Liver (tissue), 7 donors: ENCODE measurements at regions not wholly inside any gene's neighbourhood (a gene's known extent, or its start where the extent isn't known, plus 50 kb on each side); places are given as distances from the start of the nearest gene placed in this dataset.

Experiments used
- DNase-seq: peaks from one replicate; pipeline ENCODE4 v3.0.0-alpha.2; 2017; ENCODE audit warnings: low spot score
- H3K27ac ChIP-seq, 2 donors: one replicate each; pipeline ENCODE4 v1.7.0; 2013; ENCODE audit warnings: inconsistent platforms in 2 of 2, low read length in 2 of 2, control low read depth in 1 of 2, low read depth in 1 of 2, mild to moderate bottlenecking in 1 of 2
- H3K27me3 ChIP-seq, 4 donors: one replicate each; pipeline versions ENCODE4 v1.6.1 to v1.7.0; 2013; ENCODE audit warnings: low read length in 3 of 4, inconsistent platforms in 1 of 4, mild to moderate bottlenecking in 1 of 4, moderate library complexity in 1 of 4; ENCODE audit not compliant: control insufficient read depth in 4 of 4, insufficient read depth in 4 of 4
- H3K36me3 ChIP-seq, 4 donors: one replicate each; pipeline versions ENCODE4 v1.6.1 to v1.7.0; 2013; ENCODE audit warnings: low read length in 3 of 4, mild to moderate bottlenecking in 3 of 4, low read depth in 1 of 4, moderate library complexity in 1 of 4; ENCODE audit not compliant: control insufficient read depth in 4 of 4, insufficient read depth in 3 of 4
- H3K4me1 ChIP-seq, 4 donors: one replicate each; pipeline versions ENCODE4 v1.6.1 to v1.7.0; 2013; ENCODE audit warnings: low read length in 3 of 4, mild to moderate bottlenecking in 3 of 4, moderate library complexity in 1 of 4; ENCODE audit not compliant: control insufficient read depth in 4 of 4, insufficient read depth in 4 of 4
- H3K4me3 ChIP-seq, 3 donors: one replicate each; pipeline versions ENCODE4 v1.6.1 to v1.7.0; 2013; ENCODE audit warnings: low read length in 3 of 3, control low read depth in 1 of 3, low read depth in 1 of 3, mild to moderate bottlenecking in 1 of 3
- H3K9ac ChIP-seq, 2 donors: one replicate each; pipeline ENCODE4 v1.7.0; 2013; ENCODE audit warnings: low read length in 2 of 2, mild to moderate bottlenecking in 2 of 2, moderate library complexity in 2 of 2, control low read depth in 1 of 2, low read depth in 1 of 2
- H3K9me3 ChIP-seq, 4 donors: one replicate each; pipeline versions ENCODE4 v1.6.1 to v1.7.0; 2013; ENCODE audit warnings: low read length in 3 of 4; ENCODE audit not compliant: control insufficient read depth in 4 of 4
- EGR1 ChIP-seq, 2 donors: IDR thresholded peaks; 2 replicates each; pipeline ENCODE4 v1.6.1; 2016 to 2018; ENCODE audit warnings: antibody characterized with exemption in 2 of 2, low read depth in 2 of 2
- FOXA1 ChIP-seq: IDR thresholded peaks from 2 replicates; pipeline ENCODE4 v1.6.1; 2016; ENCODE audit warnings: antibody characterized with exemption
- FOXA2 ChIP-seq: IDR thresholded peaks from 2 replicates; pipeline ENCODE4 v1.6.1; 2016; ENCODE audit warnings: antibody characterized with exemption
- GABPA ChIP-seq, 2 donors: IDR thresholded peaks in 1 of 2; conservative IDR thresholded peaks in 1 of 2; 2 replicates each; pipeline ENCODE4 v1.6.1; 2016; ENCODE audit warnings: antibody characterized with exemption in 2 of 2, mild to moderate bottlenecking in 1 of 2, moderate library complexity in 1 of 2
- HNF4A ChIP-seq, 2 donors: conservative IDR thresholded peaks; 2 replicates each; pipeline ENCODE4 v1.6.1; 2016; ENCODE audit warnings: antibody characterized with exemption in 2 of 2, mild to moderate bottlenecking in 2 of 2
- HNF4G ChIP-seq: IDR thresholded peaks from 2 replicates; pipeline ENCODE4 v1.6.1; 2016; ENCODE audit warnings: antibody characterized with exemption
- JUND ChIP-seq, 2 donors: IDR thresholded peaks; 2 replicates each; pipeline ENCODE4 v1.6.1; 2016; ENCODE audit warnings: antibody characterized with exemption in 2 of 2
- MAX ChIP-seq: IDR thresholded peaks from 2 replicates; pipeline ENCODE4 v1.6.1; 2016; ENCODE audit warnings: antibody characterized with exemption
- NR2F2 ChIP-seq: IDR thresholded peaks from 2 replicates; pipeline ENCODE4 v1.6.1; 2016; ENCODE audit warnings: antibody characterized with exemption
- RXRA ChIP-seq, 2 donors: IDR thresholded peaks; 2 replicates each; pipeline ENCODE4 v1.6.1; 2017 to 2018; ENCODE audit warnings: antibody characterized with exemption in 2 of 2, mild to moderate bottlenecking in 1 of 2
- SP1 ChIP-seq: IDR thresholded peaks from 2 replicates; pipeline ENCODE4 v1.6.1; 2018; ENCODE audit warnings: antibody characterized with exemption, mild to moderate bottlenecking
- YY1 ChIP-seq: IDR thresholded peaks from 2 replicates; pipeline ENCODE4 v1.6.1; 2016; ENCODE audit warnings: antibody characterized with exemption, mild to moderate bottlenecking
- WGBS: extraction: QIAGEN DNeasy Blood & Tissue Kit; methylation state at CpG from one replicate; pipeline ENCODE4 v1.1.7; 2013; 5-methylcytosine and 5-hydroxymethylcytosine counted together
- TF ChIP-seq, protein P1 (sequence below): IDR thresholded peaks from 2 replicates; pipeline ENCODE4 v1.6.1; 2016; ENCODE audit warnings: antibody characterized with exemption
- TF ChIP-seq, protein P2 (sequence below): IDR thresholded peaks from 2 replicates; pipeline ENCODE4 v1.6.1; 2016; ENCODE audit warnings: antibody characterized with exemption, mild to moderate bottlenecking
- donor health status: healthy.
- donor health status: healthy.
- donor health status: healthy.
- donor health status: healthy.

- TF ChIP-seq, protein P1, sequence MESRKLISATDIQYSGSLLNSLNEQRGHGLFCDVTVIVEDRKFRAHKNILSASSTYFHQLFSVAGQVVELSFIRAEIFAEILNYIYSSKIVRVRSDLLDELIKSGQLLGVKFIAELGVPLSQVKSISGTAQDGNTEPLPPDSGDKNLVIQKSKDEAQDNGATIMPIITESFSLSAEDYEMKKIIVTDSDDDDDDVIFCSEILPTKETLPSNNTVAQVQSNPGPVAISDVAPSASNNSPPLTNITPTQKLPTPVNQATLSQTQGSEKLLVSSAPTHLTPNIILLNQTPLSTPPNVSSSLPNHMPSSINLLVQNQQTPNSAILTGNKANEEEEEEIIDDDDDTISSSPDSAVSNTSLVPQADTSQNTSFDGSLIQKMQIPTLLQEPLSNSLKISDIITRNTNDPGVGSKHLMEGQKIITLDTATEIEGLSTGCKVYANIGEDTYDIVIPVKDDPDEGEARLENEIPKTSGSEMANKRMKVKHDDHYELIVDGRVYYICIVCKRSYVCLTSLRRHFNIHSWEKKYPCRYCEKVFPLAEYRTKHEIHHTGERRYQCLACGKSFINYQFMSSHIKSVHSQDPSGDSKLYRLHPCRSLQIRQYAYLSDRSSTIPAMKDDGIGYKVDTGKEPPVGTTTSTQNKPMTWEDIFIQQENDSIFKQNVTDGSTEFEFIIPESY: no peak
- TF ChIP-seq HNF4A (conservative IDR thresholded peaks at IDR 0.05) (no peak), JUND (IDR thresholded peaks at IDR 0.05) (no peak), SP1 (no peak), MAX (no peak), RXRA (IDR thresholded peaks at IDR 0.05) (no peak)
These were observed 140.8 kb upstream of the GATB start (continued) for GRCh38 chr4:151901631-151902030.

- no peaks in the 10 kb centered on the region for H3K27me3 ChIP-seq
- 95% methylated on average over 2 of the region's 2 CpGs for WGBS
- no peak overlapping the region for H3K4me3 ChIP-seq
- no peak overlapping the region for H3K27ac ChIP-seq
- H3K4me1 ChIP-seq: no peaks in the 10 kb centered on the region
- H3K9ac ChIP-seq: no peak overlapping the region
- no peak for DNase-seq
- TF ChIP-seq RXRA (IDR thresholded peaks at IDR 0.05) (no peak), FOXA2 (no peak), GABPA (IDR thresholded peaks at IDR 0.05 in 1 of 2, conservative IDR thresholded peaks at IDR 0.05 in 1 of 2) (no peak), FOXA1 (no peak), HNF4A (conservative IDR thresholded peaks at IDR 0.05) (no peak), EGR1 (IDR thresholded peaks at IDR 0.05; ENCODE audit: low read depth in 2 of 2) (no peak), JUND (IDR thresholded peaks at IDR 0.05) (no peak), NR2F2 (no peak)
- no peaks in the 10 kb centered on the region for H3K36me3 ChIP-seq
- peaks cover 0 to 4% (median 0%) of the 10 kb centered on the region in 4 donors for H3K9me3 ChIP-seq
These were observed 136.1 kb upstream of the GATB start for GRCh38 chr4:151896880-151897279.

DNA sequence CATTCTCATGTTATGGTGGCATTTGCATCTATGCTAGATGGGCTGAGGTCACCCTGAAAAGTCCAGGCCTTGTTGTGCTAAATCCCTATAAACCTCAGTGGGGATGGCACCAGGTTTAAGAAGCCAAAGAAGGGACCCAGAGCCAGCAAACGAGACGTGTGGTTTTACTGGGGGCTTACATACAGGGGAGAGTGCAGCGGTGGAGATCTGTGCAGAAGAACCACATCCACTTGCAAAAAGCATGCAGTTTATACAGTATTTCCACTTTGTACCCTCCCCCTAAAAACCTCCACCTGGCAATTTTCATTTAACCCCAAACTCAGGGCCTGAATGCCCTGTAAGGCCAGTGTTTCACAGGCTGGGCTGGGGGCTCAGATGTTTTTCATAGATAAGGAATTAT is 134.9 kb upstream of the GATB start:
- H3K27me3 ChIP-seq: no peaks in the 10 kb centered on the region
- H3K9ac ChIP-seq: no peak overlapping the region
- WGBS: 85% methylated on average over 3 of the region's 3 CpGs
- H3K27ac ChIP-seq: no peak overlapping the region
- H3K4me3 ChIP-seq: no peak overlapping the region
- no peaks in the 10 kb centered on the region for H3K4me1 ChIP-seq
- H3K36me3 ChIP-seq: no peaks in the 10 kb centered on the region
- H3K9me3 ChIP-seq: peaks cover 0 to 4% (median 0%) of the 10 kb centered on the region in 4 donors
- TF ChIP-seq EGR1 (IDR thresholded peaks at IDR 0.05; ENCODE audit: low read depth in 2 of 2) (no peak), HNF4G (no peak), GABPA (IDR thresholded peaks at IDR 0.05 in 1 of 2, conservative IDR thresholded peaks at IDR 0.05 in 1 of 2) (no peak), YY1 (no peak)
- TF ChIP-seq, protein P2, sequence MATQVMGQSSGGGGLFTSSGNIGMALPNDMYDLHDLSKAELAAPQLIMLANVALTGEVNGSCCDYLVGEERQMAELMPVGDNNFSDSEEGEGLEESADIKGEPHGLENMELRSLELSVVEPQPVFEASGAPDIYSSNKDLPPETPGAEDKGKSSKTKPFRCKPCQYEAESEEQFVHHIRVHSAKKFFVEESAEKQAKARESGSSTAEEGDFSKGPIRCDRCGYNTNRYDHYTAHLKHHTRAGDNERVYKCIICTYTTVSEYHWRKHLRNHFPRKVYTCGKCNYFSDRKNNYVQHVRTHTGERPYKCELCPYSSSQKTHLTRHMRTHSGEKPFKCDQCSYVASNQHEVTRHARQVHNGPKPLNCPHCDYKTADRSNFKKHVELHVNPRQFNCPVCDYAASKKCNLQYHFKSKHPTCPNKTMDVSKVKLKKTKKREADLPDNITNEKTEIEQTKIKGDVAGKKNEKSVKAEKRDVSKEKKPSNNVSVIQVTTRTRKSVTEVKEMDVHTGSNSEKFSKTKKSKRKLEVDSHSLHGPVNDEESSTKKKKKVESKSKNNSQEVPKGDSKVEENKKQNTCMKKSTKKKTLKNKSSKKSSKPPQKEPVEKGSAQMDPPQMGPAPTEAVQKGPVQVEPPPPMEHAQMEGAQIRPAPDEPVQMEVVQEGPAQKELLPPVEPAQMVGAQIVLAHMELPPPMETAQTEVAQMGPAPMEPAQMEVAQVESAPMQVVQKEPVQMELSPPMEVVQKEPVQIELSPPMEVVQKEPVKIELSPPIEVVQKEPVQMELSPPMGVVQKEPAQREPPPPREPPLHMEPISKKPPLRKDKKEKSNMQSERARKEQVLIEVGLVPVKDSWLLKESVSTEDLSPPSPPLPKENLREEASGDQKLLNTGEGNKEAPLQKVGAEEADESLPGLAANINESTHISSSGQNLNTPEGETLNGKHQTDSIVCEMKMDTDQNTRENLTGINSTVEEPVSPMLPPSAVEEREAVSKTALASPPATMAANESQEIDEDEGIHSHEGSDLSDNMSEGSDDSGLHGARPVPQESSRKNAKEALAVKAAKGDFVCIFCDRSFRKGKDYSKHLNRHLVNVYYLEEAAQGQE: no peak
- TF ChIP-seq, protein P1: no peak
- DNase-seq: no peak
